Activated T-helper 2 cell treated with anti-CD3 and anti-CD28 coated beads, Interferon-gamma antibody, Interleukin-2, Interleukin-4, amounts not matched to agents 10 μg/mL and 5 μg/mL and 100 μg/mL, durations not matched to agents 14 hours and 24 hours and 36 hours (primary cell): ENCODE measurements at regions not wholly inside any gene's neighbourhood (a gene's known extent, or its start where the extent isn't known, plus 50 kb on each side); places are given as distances from the start of the nearest gene placed in this dataset.
"Not testable (repeated sequence)": the region's sequence is repeated elsewhere in the genome, so short reads cannot be mapped to it uniquely, and the experiment has no call there.

Experiments used
- DNase-seq: peaks from one replicate; pipeline ENCODE4 v3.0.0; 2021; ENCODE audit warnings: low spot score
- H3K27ac Mint-ChIP-seq: one replicate; pipeline ENCODE4 v1.8.0; 2021; ENCODE audit warnings: mixed read lengths
- H3K27me3 Mint-ChIP-seq: one replicate; pipeline ENCODE4 v1.8.0; 2021; ENCODE audit warnings: low read depth, mixed read lengths
- H3K36me3 Mint-ChIP-seq: one replicate; pipeline ENCODE4 v1.8.0; 2021; ENCODE audit warnings: low read depth, mixed read lengths
- H3K4me1 Mint-ChIP-seq: one replicate; pipeline ENCODE4 v1.8.0; 2021; ENCODE audit warnings: low read depth, mixed read lengths
- H3K4me3 Mint-ChIP-seq: one replicate; pipeline ENCODE4 v1.8.0; 2021; ENCODE audit warnings: low read depth, mild to moderate bottlenecking, moderate library complexity, mixed read lengths
- H3K9me3 Mint-ChIP-seq: one replicate; pipeline ENCODE4 v1.8.0; 2021; ENCODE audit warnings: mixed read lengths
- intact Hi-C: fragments of 100-400 bp; cut with micrococcal nuclease; formaldehyde crosslinking; loops from one replicate; pipeline ENCODE4 v1.15.1; 2023

GRCh38 chr2:21234001-21234400 is 110.2 kb downstream of the TDRD15 start:
- no peaks in the 10 kb centered on the region for H3K36me3 Mint-ChIP-seq
- intact Hi-C loops: no loop called here
- no peak for DNase-seq
- no peaks in the 10 kb centered on the region for H3K4me1 Mint-ChIP-seq
- no peaks in the 10 kb centered on the region for H3K9me3 Mint-ChIP-seq
- no peak overlapping the region for H3K4me3 Mint-ChIP-seq
- H3K27me3 Mint-ChIP-seq: no peaks in the 10 kb centered on the region
- H3K27ac Mint-ChIP-seq: no peak overlapping the region

DNA sequence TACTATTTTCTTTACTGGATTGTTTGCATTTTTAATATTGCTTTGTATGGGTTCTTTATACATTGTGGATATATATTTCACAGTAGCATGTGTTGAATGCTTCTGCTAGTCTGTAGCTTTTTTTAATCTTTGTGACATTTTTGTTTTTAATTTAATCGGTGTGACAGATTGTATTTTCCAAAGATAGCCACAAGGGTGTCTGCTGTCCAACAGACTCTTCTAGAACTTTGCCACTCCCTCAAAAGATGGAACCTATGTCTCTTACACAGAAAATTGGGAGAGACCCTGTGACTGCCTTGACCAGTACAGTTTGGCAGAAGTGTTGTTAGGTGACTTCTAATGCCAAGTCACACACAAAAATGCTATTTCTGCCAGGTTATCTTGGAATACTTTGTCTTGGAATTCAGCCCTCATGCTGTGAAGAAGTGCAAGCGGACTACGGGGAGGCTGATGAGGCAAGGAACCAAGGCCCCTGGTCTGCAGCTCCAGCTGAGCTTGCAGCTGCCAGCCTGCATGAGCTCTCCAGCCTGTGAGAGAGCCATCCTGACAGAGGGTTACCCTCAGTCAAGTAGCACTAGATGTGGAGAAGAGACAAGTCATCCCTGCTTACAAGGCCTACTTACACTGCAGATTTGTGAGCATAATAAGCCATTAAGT is 110.8 kb downstream of the TDRD15 start:
- H3K36me3 Mint-ChIP-seq: no peaks in the 10 kb centered on the region
- no peaks in the 10 kb centered on the region for H3K4me1 Mint-ChIP-seq
- DNase-seq: no peak
- no peaks in the 10 kb centered on the region for H3K9me3 Mint-ChIP-seq
- H3K4me3 Mint-ChIP-seq: no peak overlapping the region
- no peak overlapping the region for H3K27ac Mint-ChIP-seq
- intact Hi-C loops: no loop called here
- no peaks in the 10 kb centered on the region for H3K27me3 Mint-ChIP-seq

- H3K4me3 Mint-ChIP-seq, H3K4me1 Mint-ChIP-seq, H3K27ac Mint-ChIP-seq, DNase-seq, H3K36me3 Mint-ChIP-seq, intact Hi-C loops, H3K27me3 Mint-ChIP-seq: not testable (repeated sequence)
- H3K9me3 Mint-ChIP-seq: peaks cover 17% of the 10 kb centered on the region
Measured at GRCh38 chr2:21239749-21240148, 116.0 kb downstream of the TDRD15 start.

DNA sequence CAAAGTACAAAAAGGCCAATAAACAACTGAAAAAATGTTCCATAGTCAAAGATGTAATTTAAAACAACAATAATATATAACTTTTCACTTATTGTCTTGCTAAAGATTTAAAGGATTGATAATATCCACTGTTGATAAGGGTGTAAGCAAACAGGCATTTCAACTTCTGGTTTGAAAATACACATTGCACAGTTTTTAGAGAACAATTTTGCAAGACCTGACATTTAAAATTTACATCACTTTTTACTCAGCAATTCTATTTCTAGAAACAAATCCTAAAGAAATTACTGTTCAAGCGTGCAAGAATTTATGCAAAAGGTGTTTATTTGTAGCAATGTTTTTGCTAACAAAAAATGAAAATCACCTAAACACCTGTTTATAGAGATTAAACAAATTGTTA is 120.4 kb downstream of the TDRD15 start:
- intact Hi-C loops: no loop called here
- Mint-ChIP-seq H3K27me3 (no peaks in the 10 kb centered on the region), H3K9me3 (peaks cover 17% of the 10 kb centered on the region), H3K4me1 (no peaks in the 10 kb centered on the region), H3K27ac (no peak overlapping the region), H3K4me3 (no peak overlapping the region), H3K36me3 (no peaks in the 10 kb centered on the region)
- DNase-seq: no peak

DNA sequence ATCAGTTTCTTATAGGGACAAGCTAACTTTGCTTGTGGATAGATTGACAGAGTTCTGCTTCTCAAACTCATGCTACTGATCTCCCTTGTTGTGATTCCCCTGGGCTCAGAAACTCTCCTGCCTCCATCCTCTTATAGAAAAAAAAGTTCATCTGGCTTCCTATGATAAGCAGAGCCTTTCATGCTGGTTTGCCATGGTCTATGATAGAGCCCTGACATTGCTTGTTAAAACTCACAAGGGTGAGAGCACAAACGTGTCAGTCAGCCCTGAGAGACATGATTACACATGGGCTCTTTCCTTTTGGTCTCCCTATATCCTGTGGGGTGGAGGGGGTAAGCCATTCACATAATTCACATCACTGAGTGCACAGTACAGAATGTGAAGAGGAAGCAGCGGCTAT is 121.8 kb downstream of the TDRD15 start:
- no peaks in the 10 kb centered on the region for H3K27me3 Mint-ChIP-seq

GRCh38 chr2:21249367-21249766 is 125.6 kb downstream of the TDRD15 start:
- no peaks in the 10 kb centered on the region for H3K9me3 Mint-ChIP-seq
- H3K27me3 Mint-ChIP-seq: no peaks in the 10 kb centered on the region
- intact Hi-C loops: no loop called here
- DNase-seq: no peak
- no peaks in the 10 kb centered on the region for H3K4me1 Mint-ChIP-seq
- H3K4me3 Mint-ChIP-seq: no peak overlapping the region
- no peaks in the 10 kb centered on the region for H3K36me3 Mint-ChIP-seq
- no peak overlapping the region for H3K27ac Mint-ChIP-seq

More for the DNA sequence above, 121.8 kb downstream of the TDRD15 start:
- no peak overlapping the region for H3K4me3 Mint-ChIP-seq
- no peaks in the 10 kb centered on the region for H3K36me3 Mint-ChIP-seq
- no peak for DNase-seq
- peaks cover 9% of the 10 kb centered on the region for H3K9me3 Mint-ChIP-seq
- intact Hi-C loops: no loop called here
- H3K4me1 Mint-ChIP-seq: no peaks in the 10 kb centered on the region
- no peak overlapping the region for H3K27ac Mint-ChIP-seq

- Mint-ChIP-seq H3K27me3 (no peaks in the 10 kb centered on the region), H3K36me3 (no peaks in the 10 kb centered on the region), H3K4me3 (no peak overlapping the region), H3K27ac (no peak overlapping the region), H3K4me1 (no peaks in the 10 kb centered on the region), H3K9me3 (no peaks in the 10 kb centered on the region)
- DNase-seq: no peak
- intact Hi-C loops: no loop called here
Measured at GRCh38 chr2:21250673-21251072, 126.9 kb downstream of the TDRD15 start.

DNA sequence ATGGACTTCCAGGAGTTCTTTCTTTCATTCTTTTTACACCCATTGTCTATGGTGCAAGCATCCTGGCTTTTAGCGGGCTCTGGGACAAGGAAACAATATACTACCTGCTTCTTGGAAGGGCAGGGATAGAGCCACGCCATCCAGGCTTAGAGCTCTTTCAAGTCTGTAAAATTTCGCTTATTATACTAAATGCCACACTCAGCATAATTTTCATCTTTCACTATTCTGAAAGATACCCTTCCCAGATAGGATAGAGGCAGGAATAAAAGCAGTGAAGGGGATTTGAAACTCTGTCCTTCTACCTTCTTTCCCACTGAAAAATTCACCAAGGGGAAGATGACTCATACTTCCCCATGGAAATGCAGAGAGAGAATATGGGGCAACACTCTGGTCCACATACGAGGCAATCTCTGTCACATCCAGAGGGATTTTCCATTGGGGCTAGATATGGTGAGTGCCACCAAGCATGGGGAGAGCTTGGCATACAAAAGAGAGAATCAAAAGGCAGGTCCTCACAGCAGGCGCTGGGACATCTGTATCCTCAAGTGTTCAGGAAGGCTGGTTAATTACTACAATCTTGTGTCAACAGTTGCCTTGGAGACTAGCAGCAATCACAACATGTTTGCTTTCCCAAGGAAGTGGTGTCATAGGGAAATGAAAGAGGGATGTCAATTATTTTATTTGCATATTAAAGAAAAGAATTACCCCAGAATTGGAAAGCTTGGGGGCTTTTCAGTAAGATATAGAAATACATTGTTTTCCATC is 127.6 kb downstream of the TDRD15 start:
- intact Hi-C loops: no loop called here
- Mint-ChIP-seq H3K9me3 (no peaks in the 10 kb centered on the region), H3K36me3 (no peaks in the 10 kb centered on the region), H3K4me3 (no peak overlapping the region), H3K4me1 (no peaks in the 10 kb centered on the region), H3K27ac (no peak overlapping the region), H3K27me3 (no peaks in the 10 kb centered on the region)
- DNase-seq: no peak

DNA sequence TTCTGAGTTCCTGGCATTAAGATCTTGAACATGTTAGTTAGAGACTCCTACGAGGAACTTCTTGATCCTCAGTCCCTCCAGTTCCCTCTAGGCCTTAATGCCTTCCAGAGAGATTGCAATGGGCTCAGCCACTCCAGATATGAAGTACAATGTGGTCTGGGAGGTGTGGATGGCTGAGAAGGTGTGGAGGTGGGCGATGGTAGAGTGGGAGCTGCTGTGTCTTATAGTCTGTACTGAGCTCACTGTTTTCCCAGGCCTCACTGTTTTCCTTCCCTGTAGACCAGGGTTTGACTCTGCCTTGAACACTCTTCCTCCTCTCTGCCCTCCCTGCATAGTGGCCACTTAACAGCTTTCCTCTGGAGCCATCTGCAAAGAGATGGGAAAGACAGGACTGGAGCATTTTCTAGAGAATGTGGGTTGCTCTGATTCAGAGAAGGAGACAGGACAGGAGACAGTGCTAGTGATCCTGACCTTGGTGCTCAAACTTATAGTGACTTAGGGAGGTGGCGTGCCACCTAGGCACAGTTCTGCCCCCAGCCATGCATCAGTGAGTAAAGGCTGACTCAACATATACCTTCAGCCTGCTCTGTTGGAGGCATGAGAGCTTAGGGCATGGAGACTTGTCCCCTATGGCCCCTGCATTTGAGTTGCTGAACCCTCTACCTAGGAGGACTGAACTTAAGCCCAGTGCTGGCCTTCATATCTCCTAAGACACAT is 129.7 kb downstream of the TDRD15 start:
- Mint-ChIP-seq H3K4me3 (no peak overlapping the region), H3K36me3 (no peaks in the 10 kb centered on the region), H3K9me3 (no peaks in the 10 kb centered on the region), H3K4me1 (no peaks in the 10 kb centered on the region), H3K27ac (no peak overlapping the region), H3K27me3 (no peaks in the 10 kb centered on the region)
- no peak for DNase-seq
- intact Hi-C loops: no loop called here

GRCh38 chr2:21254170-21254965 is 130.6 kb downstream of the TDRD15 start:
- Mint-ChIP-seq H3K27ac (no peak overlapping the region), H3K4me3 (no peak overlapping the region), H3K9me3 (no peaks in the 10 kb centered on the region), H3K27me3 (no peaks in the 10 kb centered on the region), H3K4me1 (no peaks in the 10 kb centered on the region), H3K36me3 (no peaks in the 10 kb centered on the region)
- no peak for DNase-seq
- intact Hi-C loops: no loop called here

- no peaks in the 10 kb centered on the region for H3K27me3 Mint-ChIP-seq
- no peaks in the 10 kb centered on the region for H3K9me3 Mint-ChIP-seq
- intact Hi-C loops: no loop called here
- H3K27ac Mint-ChIP-seq: no peak overlapping the region
- DNase-seq: no peak
- H3K36me3 Mint-ChIP-seq: no peaks in the 10 kb centered on the region
- no peaks in the 10 kb centered on the region for H3K4me1 Mint-ChIP-seq
- no peak overlapping the region for H3K4me3 Mint-ChIP-seq
Measured at GRCh38 chr2:21256006-21256405, 132.2 kb downstream of the TDRD15 start.

DNA sequence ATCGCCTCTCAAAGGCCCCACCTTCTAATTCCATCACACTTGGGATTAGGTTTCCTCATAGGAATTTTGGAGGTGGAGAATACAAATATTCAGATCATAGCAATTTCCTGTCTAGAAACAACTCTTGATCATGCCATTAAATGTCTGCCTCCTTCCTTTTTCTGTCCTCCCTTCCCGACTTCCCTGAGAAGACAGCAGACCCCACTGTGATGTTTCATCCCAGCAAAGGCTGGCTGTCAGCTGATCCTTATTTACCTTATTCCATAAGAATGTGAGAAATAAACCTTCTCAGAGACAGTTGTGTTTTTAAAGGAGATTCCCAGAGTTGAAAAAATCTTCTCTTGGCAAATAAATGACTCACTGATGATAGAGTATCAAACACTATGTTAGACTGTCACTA is 133.9 kb downstream of the TDRD15 start:
- DNase-seq: no peak
- Mint-ChIP-seq H3K4me1 (no peaks in the 10 kb centered on the region), H3K27ac (no peak overlapping the region), H3K4me3 (no peak overlapping the region), H3K36me3 (no peaks in the 10 kb centered on the region), H3K9me3 (no peaks in the 10 kb centered on the region), H3K27me3 (no peaks in the 10 kb centered on the region)
- intact Hi-C loops: no loop called here
